ENCODE measurements at regions not wholly inside any gene's neighbourhood (a gene's known extent, or its start where the extent isn't known, plus 50 kb on each side); places are given as distances from the start of the nearest gene placed in this dataset.

DNA sequence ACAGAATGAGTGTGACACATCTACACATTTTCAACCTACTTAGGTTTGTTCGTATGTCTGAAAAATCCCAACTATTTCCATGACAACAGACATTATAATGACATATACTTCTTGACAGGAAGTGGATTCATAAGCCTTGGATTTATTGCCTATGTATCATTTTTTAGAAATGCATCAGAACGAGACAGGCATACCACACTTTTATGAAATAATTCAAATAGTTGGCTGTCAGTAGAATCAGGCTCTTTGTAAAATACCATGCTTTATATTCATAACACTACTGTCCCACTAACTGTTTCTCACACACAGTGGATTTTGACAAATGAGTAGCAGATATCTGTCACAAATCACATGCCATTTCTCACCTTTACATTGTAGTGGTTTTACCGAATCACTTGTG, 173.2 kb downstream of the BEND2 start:
- TF ChIP-seq, protein P1, sequence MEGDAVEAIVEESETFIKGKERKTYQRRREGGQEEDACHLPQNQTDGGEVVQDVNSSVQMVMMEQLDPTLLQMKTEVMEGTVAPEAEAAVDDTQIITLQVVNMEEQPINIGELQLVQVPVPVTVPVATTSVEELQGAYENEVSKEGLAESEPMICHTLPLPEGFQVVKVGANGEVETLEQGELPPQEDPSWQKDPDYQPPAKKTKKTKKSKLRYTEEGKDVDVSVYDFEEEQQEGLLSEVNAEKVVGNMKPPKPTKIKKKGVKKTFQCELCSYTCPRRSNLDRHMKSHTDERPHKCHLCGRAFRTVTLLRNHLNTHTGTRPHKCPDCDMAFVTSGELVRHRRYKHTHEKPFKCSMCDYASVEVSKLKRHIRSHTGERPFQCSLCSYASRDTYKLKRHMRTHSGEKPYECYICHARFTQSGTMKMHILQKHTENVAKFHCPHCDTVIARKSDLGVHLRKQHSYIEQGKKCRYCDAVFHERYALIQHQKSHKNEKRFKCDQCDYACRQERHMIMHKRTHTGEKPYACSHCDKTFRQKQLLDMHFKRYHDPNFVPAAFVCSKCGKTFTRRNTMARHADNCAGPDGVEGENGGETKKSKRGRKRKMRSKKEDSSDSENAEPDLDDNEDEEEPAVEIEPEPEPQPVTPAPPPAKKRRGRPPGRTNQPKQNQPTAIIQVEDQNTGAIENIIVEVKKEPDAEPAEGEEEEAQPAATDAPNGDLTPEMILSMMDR (conservative IDR thresholded peaks at IDR 0.05 in 1 of 2, IDR thresholded peaks at IDR 0.05 in 1 of 2; ENCODE audit: low read depth in 1 of 2, low read length in 2 of 2) = no peak
- no peak for TF ChIP-seq EZH2 (IDR thresholded peaks at IDR 0.05; ENCODE audit: low read length, missing control alignments)

Data from fibroblast of lung (primary cell).